B cell (primary cell): ENCODE measurements at regions not wholly inside any gene's neighbourhood (a gene's known extent, or its start where the extent isn't known, plus 50 kb on each side); places are given as distances from the start of the nearest gene placed in this dataset.

ENCODE experiments used
- ATAC-seq: fragments of 200-7000 bp; cut with Tn5 transposase; one replicate; pipeline ENCODE4 v1.10.0; 2021; ENCODE audit warnings: low read depth, mild to moderate bottlenecking, moderate number of reproducible peaks, moderate library complexity
- CTCF ChIA-PET: fragments of 350-600 bp; sonication (Branson Sonifier 250); formaldehyde crosslinking; loops from one replicate; lab custom pipeline; 2021; ENCODE audit warnings: antibody characterized with exemption, inconsistent platforms; lab: Charles Lee
- POLR2A ChIA-PET: fragments of 350-600 bp; sonication (Branson Sonifier 250); formaldehyde crosslinking; loops from one replicate; lab custom pipeline; 2021; ENCODE audit warnings: antibody characterized with exemption; lab: Charles Lee
- DNase-seq: peaks from one replicate; pipeline ENCODE4 v3.0.0; 2013
- H2AFZ ChIP-seq: 2 replicates; pipeline ENCODE4 v1.6.1; 2012; ENCODE audit warnings: mild to moderate bottlenecking, low read depth, low read length; ENCODE audit not compliant: insufficient read depth, poor library complexity, severe bottlenecking
- H3K27ac ChIP-seq, 2 donors: 1 replicate in 1 of 2; 2 replicates in 1 of 2; pipeline ENCODE4 v1.5.1; 2012 to 2013; ENCODE audit warnings: low read length in 2 of 2, mild to moderate bottlenecking in 2 of 2, moderate library complexity in 1 of 2
- H3K27me3 ChIP-seq, 4 experiments: fragments of 200-600 bp in 1 of 4; sonication (generic) in 1 of 4; replicated peaks in 1 of 4; 1 replicate in 2 of 4; 2 replicates in 2 of 4; pipeline versions ENCODE4 v1.6.1 to v1.7.0; 2013 to 2016; ENCODE audit warnings: low read length in 3 of 4, mild to moderate bottlenecking in 2 of 4, mixed read lengths in 1 of 4, moderate library complexity in 1 of 4; ENCODE audit not compliant: insufficient read depth in 4 of 4, control insufficient read depth in 3 of 4; ENCODE audit errors: control extremely low read depth in 1 of 4
- H3K36me3 ChIP-seq, 2 experiments: replicated peaks in 1 of 2; 1 replicate in 1 of 2; 2 replicates in 1 of 2; pipeline versions ENCODE4 v1.6.1 to v1.7.1; 2013; ENCODE audit warnings: low read length in 1 of 2; ENCODE audit not compliant: insufficient read depth in 2 of 2, control insufficient read depth in 1 of 2; ENCODE audit errors: control extremely low read depth in 1 of 2, extremely low read depth in 1 of 2
- H3K4me1 ChIP-seq, 2 donors: fragments of 200-600 bp in 1 of 2; sonication (generic) in 1 of 2; 1 replicate in 1 of 2; 2 replicates in 1 of 2; pipeline versions ENCODE4 v1.5.1 to v1.6.1; 2013 to 2017; ENCODE audit warnings: low read length in 2 of 2; ENCODE audit not compliant: control insufficient read depth in 2 of 2, insufficient read depth in 2 of 2
- H3K4me2 ChIP-seq: replicated peaks from 2 replicates; pipeline ENCODE3; 2012; ENCODE audit warnings: mild to moderate bottlenecking, low read depth, low read length; ENCODE audit not compliant: poor library complexity, severe bottlenecking
- H3K4me3 ChIP-seq, 5 experiments: fragments of 200-600 bp in 1 of 5; sonication (generic) in 1 of 5; 1 replicate in 3 of 5; 2 replicates in 2 of 5; pipeline versions ENCODE4 v1.5.1 to v1.7.0; 2011 to 2016; ENCODE audit warnings: low read length in 4 of 5, mild to moderate bottlenecking in 4 of 5, low read depth in 2 of 5, control low read depth in 1 of 5, moderate library complexity in 1 of 5; ENCODE audit not compliant: insufficient read depth in 1 of 5; ENCODE audit errors: control extremely low read depth in 1 of 5, extremely low read depth in 1 of 5
- H3K79me2 ChIP-seq: fragments of 200-600 bp; sonication (generic); one replicate; pipeline ENCODE4 v1.6.0; 2016; ENCODE audit warnings: low read length; ENCODE audit not compliant: control insufficient read depth, insufficient read depth
- H3K9ac ChIP-seq: fragments of 200-600 bp; sonication (generic); 2 replicates; pipeline ENCODE4 v1.6.1; 2017; ENCODE audit warnings: mild to moderate bottlenecking, low read length, moderate library complexity
- H3K9me3 ChIP-seq, 3 donors: one replicate each; pipeline versions ENCODE4 v1.6.1 to v1.7.1; 2013; ENCODE audit warnings: low read length in 2 of 3; ENCODE audit not compliant: control insufficient read depth in 2 of 3, insufficient read depth in 1 of 3; ENCODE audit errors: control extremely low read depth in 1 of 3
- H4K20me1 ChIP-seq: 2 replicates; pipeline ENCODE4 v1.6.0; 2012; ENCODE audit warnings: mild to moderate bottlenecking, low read length; ENCODE audit not compliant: insufficient read depth, control insufficient read depth, poor library complexity, severe bottlenecking
- H3K27ac Mint-ChIP-seq: one replicate; pipeline ENCODE4 v1.8.0; 2021; ENCODE audit warnings: mixed read lengths
- H3K27me3 Mint-ChIP-seq: one replicate; pipeline ENCODE4 v1.8.0; 2021; ENCODE audit warnings: mixed read lengths
- H3K4me1 Mint-ChIP-seq: one replicate; pipeline ENCODE4 v1.8.0; 2021; ENCODE audit warnings: mixed read lengths
- H3K4me3 Mint-ChIP-seq: one replicate; pipeline ENCODE4 v1.8.0; 2021; ENCODE audit warnings: mixed read lengths
- H3K9me3 Mint-ChIP-seq: one replicate; pipeline ENCODE4 v1.8.0; 2022; ENCODE audit warnings: mixed read lengths; ENCODE audit not compliant: insufficient read depth
- EZH2 ChIP-seq: IDR thresholded peaks from 2 replicates; pipeline ENCODE4 v1.6.1; 2012; ENCODE audit warnings: borderline replicate concordance, low read depth, mild to moderate bottlenecking, moderate library complexity, low read length; ENCODE audit not compliant: insufficient read depth, poor library complexity, severe bottlenecking
- WGBS: methylation state at CpG from one replicate; pipeline ENCODE4 v1.1.5; 2013; ENCODE audit warnings: missing lambda C conversion rate; ENCODE audit not compliant: insufficient coverage; 5-methylcytosine and 5-hydroxymethylcytosine counted together
- intact Hi-C: fragments of 100-400 bp; cut with micrococcal nuclease; formaldehyde crosslinking; loops from one replicate; pipeline ENCODE4 v1.10.0; 2022
- TF ChIP-seq, protein P1 (sequence below): fragments of 200-600 bp; IDR thresholded peaks from one replicate; pipeline ENCODE4 v1.8.0; 2022; ENCODE audit warnings: antibody characterized with exemption, mild to moderate bottlenecking

DNA sequence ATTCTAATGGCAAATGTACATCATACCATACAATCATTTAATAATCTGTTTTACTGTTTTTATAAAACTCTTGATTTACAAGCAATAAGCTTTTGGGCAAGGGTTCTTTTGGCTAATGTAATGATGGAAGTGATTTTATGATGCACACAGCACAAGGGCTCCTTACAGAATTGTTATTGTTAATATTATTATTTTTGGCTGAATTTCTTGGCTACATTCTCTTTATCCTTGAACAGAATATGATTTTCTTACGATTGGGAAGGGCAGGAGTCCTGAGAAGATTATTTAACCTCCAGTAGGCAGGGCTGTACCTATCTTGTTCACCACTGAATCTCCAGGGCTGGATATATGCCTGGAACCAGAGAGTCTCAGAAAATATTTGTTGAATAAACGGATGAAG is 70.4 kb upstream of the ARHGAP20 start:
- CTCF ChIA-PET: no interaction called here
- TF ChIP-seq, protein P1, sequence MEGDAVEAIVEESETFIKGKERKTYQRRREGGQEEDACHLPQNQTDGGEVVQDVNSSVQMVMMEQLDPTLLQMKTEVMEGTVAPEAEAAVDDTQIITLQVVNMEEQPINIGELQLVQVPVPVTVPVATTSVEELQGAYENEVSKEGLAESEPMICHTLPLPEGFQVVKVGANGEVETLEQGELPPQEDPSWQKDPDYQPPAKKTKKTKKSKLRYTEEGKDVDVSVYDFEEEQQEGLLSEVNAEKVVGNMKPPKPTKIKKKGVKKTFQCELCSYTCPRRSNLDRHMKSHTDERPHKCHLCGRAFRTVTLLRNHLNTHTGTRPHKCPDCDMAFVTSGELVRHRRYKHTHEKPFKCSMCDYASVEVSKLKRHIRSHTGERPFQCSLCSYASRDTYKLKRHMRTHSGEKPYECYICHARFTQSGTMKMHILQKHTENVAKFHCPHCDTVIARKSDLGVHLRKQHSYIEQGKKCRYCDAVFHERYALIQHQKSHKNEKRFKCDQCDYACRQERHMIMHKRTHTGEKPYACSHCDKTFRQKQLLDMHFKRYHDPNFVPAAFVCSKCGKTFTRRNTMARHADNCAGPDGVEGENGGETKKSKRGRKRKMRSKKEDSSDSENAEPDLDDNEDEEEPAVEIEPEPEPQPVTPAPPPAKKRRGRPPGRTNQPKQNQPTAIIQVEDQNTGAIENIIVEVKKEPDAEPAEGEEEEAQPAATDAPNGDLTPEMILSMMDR: no peak
- no peak for TF ChIP-seq EZH2
- Histone ChIP-seq H3K4me3 (no peak overlapping the region), H3K79me2 (no peaks in the 10 kb centered on the region), H4K20me1 (no peaks in the 10 kb centered on the region), H3K9ac (no peak overlapping the region), H2AFZ (no peak overlapping the region), H3K4me1 (peaks cover 11 to 13% of the 10 kb centered on the region in 2 donors), H3K36me3 (no peaks in the 10 kb centered on the region), H3K9me3 (peaks cover 0 to 14% (median 4%) of the 10 kb centered on the region in 3 donors), H3K27ac (no peak overlapping the region), H3K27me3 (no peaks in the 10 kb centered on the region), H3K4me2 (no peak overlapping the region)
- no peak for DNase-seq
- H3K9me3 Mint-ChIP-seq: peaks cover 2% of the 10 kb centered on the region
- H3K27ac Mint-ChIP-seq: no peak overlapping the region
- no peak overlapping the region for H3K4me3 Mint-ChIP-seq
- intact Hi-C loops: no loop called here
- POLR2A ChIA-PET: no interaction called here
- no peaks in the 10 kb centered on the region for H3K27me3 Mint-ChIP-seq
- ATAC-seq: no peak
- WGBS: no CpG with 5 or more reads among the region's 2 CpGs
- H3K4me1 Mint-ChIP-seq: peaks cover 8% of the 10 kb centered on the region

DNA sequence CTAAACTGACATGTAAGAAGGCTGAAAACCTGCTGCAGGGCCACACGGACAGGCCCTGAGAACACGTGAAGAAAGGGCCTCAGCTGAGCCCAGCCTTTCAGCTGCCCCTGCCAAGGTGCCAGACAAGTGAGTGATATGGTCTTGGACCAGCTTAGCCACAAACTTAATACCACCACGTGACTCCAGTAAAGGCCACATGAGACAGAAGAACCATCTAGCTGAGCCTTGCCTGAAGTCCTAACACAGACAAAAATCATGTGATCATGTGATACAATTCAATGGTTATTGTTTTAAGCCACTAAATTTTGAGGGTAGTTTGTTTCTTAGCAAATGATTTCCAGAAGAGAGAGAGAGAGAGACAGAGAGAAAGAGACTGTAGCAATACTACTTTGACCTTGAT is 66.9 kb upstream of the ARHGAP20 start:
- no peak overlapping the region for H3K4me3 Mint-ChIP-seq
- Histone ChIP-seq H3K79me2 (no peaks in the 10 kb centered on the region), H3K9me3 (peaks cover 0 to 5% (median 4%) of the 10 kb centered on the region in 3 donors), H3K36me3 (no peaks in the 10 kb centered on the region), H3K4me3 (no peak overlapping the region), H3K9ac (no peak overlapping the region), H4K20me1 (no peaks in the 10 kb centered on the region), H3K27ac (peak overlapping the region in 1 of 2 donors; percentile 57), H2AFZ (peak overlapping the region; percentile 38), H3K4me2 (no peak overlapping the region), H3K4me1 (peaks cover 14 to 22% of the 10 kb centered on the region in 2 donors), H3K27me3 (no peaks in the 10 kb centered on the region)
- ChIA-PET CTCF (no interaction called here), POLR2A (no interaction called here)
- H3K27me3 Mint-ChIP-seq: no peaks in the 10 kb centered on the region
- peaks cover 2% of the 10 kb centered on the region for H3K9me3 Mint-ChIP-seq
- no peak overlapping the region for H3K27ac Mint-ChIP-seq
- intact Hi-C loops: no loop called here
- no peak for ATAC-seq
- TF ChIP-seq, protein P1: no peak
- no peak for TF ChIP-seq EZH2
- H3K4me1 Mint-ChIP-seq: peaks cover 8% of the 10 kb centered on the region
- 95% methylated on average over 2 of the region's 3 CpGs for WGBS
- no peak for DNase-seq
